ENCODE measurements at regions not wholly inside any gene's neighbourhood (a gene's known extent, or its start where the extent isn't known, plus 50 kb on each side); places are given as distances from the start of the nearest gene placed in this dataset.

- TF ChIP-seq CTCF (IDR thresholded peaks at IDR 0.05; ENCODE audit: extremely low read depth, insufficient read depth, missing control alignments): no peak
- no peak for DNase-seq (ENCODE audit: low spot score)
- in situ Hi-C loops (cut with MboI; ENCODE audit: low pct_unique_long_range_greater_than_20kb, low sequenced_read_pairs, unreplicated experiment): no loop called here
These were observed 328.7 kb downstream of the TCERG1L start for GRCh38 chr10:130982802-130983201.

- in situ Hi-C loops (cut with MboI; ENCODE audit: low pct_unique_long_range_greater_than_20kb, low sequenced_read_pairs, unreplicated experiment): no loop called here
- no peak for TF ChIP-seq CTCF (IDR thresholded peaks at IDR 0.05; ENCODE audit: extremely low read depth, insufficient read depth, missing control alignments)
- no peak for DNase-seq (ENCODE audit: low spot score)
These were observed 327.8 kb downstream of the TCERG1L start for GRCh38 chr10:130983749-130984148.

- no peak for DNase-seq (ENCODE audit: low spot score)
- no peak for TF ChIP-seq CTCF (IDR thresholded peaks at IDR 0.05; ENCODE audit: extremely low read depth, insufficient read depth, missing control alignments)
- in situ Hi-C loops (cut with MboI; ENCODE audit: low pct_unique_long_range_greater_than_20kb, low sequenced_read_pairs, unreplicated experiment): no loop called here
These were observed 326.8 kb downstream of the TCERG1L start for GRCh38 chr10:130984686-130985085.

GRCh38 chr10:130985158-130985753 is 326.3 kb downstream of the TCERG1L start:
- no peak for DNase-seq (ENCODE audit: low spot score)
- in situ Hi-C loops (cut with MboI; ENCODE audit: low pct_unique_long_range_greater_than_20kb, low sequenced_read_pairs, unreplicated experiment): no loop called here
- no peak for TF ChIP-seq CTCF (IDR thresholded peaks at IDR 0.05; ENCODE audit: extremely low read depth, insufficient read depth, missing control alignments)

GRCh38 chr10:130986846-130987245 is 324.7 kb downstream of the TCERG1L start:
- in situ Hi-C loops (cut with MboI; ENCODE audit: low pct_unique_long_range_greater_than_20kb, low sequenced_read_pairs, unreplicated experiment): no loop called here
- no peak for TF ChIP-seq CTCF (IDR thresholded peaks at IDR 0.05; ENCODE audit: extremely low read depth, insufficient read depth, missing control alignments)
- DNase-seq (ENCODE audit: low spot score): no peak

- no peak for TF ChIP-seq CTCF (IDR thresholded peaks at IDR 0.05; ENCODE audit: extremely low read depth, insufficient read depth, missing control alignments)
- DNase-seq (ENCODE audit: low spot score): no peak
- in situ Hi-C loops (cut with MboI; ENCODE audit: low pct_unique_long_range_greater_than_20kb, low sequenced_read_pairs, unreplicated experiment): no loop called here
These were observed 324.1 kb downstream of the TCERG1L start for GRCh38 chr10:130987401-130987800.
